GM12892 (cell line): ENCODE measurements at regions not wholly inside any gene's neighbourhood (a gene's known extent, or its start where the extent isn't known, plus 50 kb on each side); places are given as distances from the start of the nearest gene placed in this dataset.
"Not testable (repeated sequence)": the region's sequence is repeated elsewhere in the genome, so short reads cannot be mapped to it uniquely, and the experiment has no call there.

Source experiments
- DNase-seq: peaks from one replicate; pipeline ENCODE4 v3.0.0; 2011; ENCODE audit not compliant: insufficient read length
- FAIRE-seq: peaks from 2 replicates; lab custom pipeline; 2011; peaks lifted over from hg19 to GRCh38; lab: Jason Lieb, UNC
- POLR2A ChIP-seq: IDR thresholded peaks from 2 replicates; pipeline ENCODE4 v1.6.1; 2011; ENCODE audit warnings: low read depth, low read length, control low read depth
- POLR2AphosphoS5 ChIP-seq: IDR thresholded peaks from 2 replicates; pipeline ENCODE4 v1.6.1; 2011; ENCODE audit warnings: low read depth, low read length, control low read depth
- TAF1 ChIP-seq: IDR thresholded peaks from 2 replicates; pipeline ENCODE4 v1.6.1; 2011; ENCODE audit warnings: low read depth, mild to moderate bottlenecking, control low read depth, low read length, borderline replicate concordance

- FAIRE-seq, result no peak
- TF ChIP-seq POLR2A (no peak), TAF1 (no peak), POLR2AphosphoS5 (no peak)
- no peak for DNase-seq
Observed at GRCh38 chr2:142425551-142425950, 294.7 kb upstream of the LRP1B start.

DNA sequence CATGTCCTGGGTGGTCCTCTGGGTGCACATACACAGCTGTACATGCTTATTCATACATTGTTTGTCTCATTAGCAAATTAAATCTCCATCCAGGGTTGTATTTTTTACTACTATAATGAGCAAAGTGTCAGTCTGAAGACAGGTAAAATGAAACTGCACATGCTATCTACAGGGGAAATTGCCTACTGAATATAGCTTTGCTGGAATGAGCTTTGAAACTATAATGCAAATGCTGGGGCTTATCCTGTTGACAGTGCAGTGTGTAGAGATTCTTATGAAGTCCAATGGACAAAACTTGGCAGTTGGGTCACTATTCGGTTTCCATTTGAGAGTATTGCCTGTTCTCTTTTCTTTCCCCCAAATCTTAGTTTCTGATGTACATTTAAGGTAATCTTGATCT lies 292.8 kb upstream of the LRP1B start:
- DNase-seq, result no peak
- TF ChIP-seq POLR2AphosphoS5 (no peak), TAF1 (no peak), POLR2A (no peak)
- no peak for FAIRE-seq

DNA sequence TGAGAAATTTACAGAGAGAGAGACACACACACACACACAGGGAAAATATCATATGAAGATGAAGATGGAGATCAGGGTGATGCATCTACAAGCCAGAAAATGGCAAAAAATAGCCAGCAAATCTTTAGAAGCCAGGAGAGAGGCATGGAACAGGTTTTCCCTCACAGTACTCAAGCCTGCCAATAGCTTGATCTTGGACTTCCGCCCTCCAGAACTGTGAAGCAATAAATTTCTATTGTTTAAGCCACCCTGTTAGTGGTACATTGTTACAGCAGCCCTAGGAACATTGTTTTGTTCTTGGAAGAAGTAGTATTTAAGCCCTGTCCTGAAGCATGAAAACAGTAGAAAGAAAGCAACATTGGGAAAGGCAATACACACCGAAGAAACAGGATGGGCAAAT lies 292.0 kb upstream of the LRP1B start:
- FAIRE-seq (no peak), DNase-seq (no peak)
- TF ChIP-seq TAF1, result no peak
- no peak for TF ChIP-seq POLR2A
- TF ChIP-seq POLR2AphosphoS5, result no peak

DNA sequence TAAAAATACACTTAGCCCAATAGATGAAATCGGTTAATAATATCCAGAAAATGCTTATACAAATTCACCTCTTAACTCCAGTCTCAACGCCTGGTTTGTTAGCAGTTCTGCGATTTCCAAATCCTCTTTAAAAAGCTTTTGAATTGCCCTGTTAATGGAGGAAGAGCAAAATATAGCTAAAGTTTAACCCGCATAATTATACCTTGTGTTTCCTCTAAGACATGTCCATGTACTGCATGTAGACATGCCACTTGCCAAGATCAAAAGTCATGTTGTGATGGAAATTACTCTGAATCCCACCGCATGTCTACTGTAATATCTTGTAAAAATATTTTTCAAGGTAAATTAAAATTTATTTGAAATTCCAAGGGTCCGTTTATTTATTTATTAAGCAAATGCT lies 291.2 kb upstream of the LRP1B start:
- TF ChIP-seq TAF1, result no peak
- TF ChIP-seq POLR2AphosphoS5, result no peak
- no peak for TF ChIP-seq POLR2A
- no peak for DNase-seq
- no peak for FAIRE-seq

DNA sequence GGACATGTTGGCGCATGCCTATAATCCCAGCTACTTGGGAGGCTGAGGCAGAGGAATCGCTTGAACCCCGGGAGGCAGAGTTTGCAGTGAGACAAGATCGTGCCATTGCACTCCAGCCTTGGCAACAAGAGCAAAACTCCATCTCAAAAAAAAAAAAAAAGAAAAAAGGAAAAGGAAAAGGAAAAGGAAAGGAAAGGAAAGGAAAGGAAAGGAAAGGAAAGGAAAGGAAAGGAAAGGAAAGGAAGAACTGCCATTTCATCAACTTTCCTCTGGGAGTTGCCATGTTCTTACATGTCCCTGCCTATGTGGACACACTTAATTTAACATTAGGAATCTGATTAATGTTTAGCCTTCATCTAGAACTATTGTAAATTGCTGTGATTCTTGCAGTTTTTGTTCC lies 287.9 kb upstream of the LRP1B start:
- FAIRE-seq, DNase-seq: not testable (repeated sequence)

DNA sequence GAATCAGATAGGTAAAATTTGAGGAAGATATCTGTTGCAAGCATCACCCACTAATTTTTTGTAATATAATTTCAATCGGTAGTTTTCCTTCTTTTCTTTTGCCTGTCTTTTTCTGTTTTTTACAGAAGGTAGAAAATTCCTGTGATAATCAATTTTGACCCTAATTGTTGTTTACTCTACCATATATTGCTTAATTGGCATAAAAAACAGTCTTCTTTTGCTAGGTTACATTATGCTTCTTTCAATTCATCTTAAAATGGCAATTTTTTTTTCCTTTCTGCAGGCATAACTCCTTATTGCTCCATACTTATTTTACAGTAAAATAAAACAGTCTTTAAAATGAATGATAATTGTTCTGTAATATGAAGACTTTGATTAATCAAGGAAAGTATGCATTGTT lies 286.2 kb upstream of the LRP1B start:
- TF ChIP-seq POLR2A (no peak), TAF1 (no peak), POLR2AphosphoS5 (no peak)
- no peak for DNase-seq
- FAIRE-seq, result no peak

DNA sequence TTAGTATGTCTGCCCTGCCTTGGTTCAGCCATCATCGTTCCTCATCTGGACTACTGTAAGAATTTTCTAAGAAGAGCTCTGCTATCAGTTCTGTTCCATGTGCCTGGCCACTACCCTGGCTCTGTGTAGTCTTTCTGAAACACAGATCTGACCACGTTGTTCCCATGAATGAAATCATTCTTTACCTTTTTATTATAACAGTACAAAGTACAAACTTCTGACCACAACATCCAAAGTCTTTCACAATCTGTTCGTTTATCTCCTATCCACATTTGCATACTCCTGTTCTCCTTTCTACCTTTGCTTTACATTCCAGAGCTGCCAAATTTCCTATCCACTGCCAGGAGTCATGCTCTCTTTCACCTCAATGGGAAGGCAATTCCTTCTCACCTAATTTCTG lies 284.6 kb upstream of the LRP1B start:
- no peak for DNase-seq
- no peak for FAIRE-seq
- TF ChIP-seq POLR2AphosphoS5 (no peak), POLR2A (no peak), TAF1 (no peak)

DNA sequence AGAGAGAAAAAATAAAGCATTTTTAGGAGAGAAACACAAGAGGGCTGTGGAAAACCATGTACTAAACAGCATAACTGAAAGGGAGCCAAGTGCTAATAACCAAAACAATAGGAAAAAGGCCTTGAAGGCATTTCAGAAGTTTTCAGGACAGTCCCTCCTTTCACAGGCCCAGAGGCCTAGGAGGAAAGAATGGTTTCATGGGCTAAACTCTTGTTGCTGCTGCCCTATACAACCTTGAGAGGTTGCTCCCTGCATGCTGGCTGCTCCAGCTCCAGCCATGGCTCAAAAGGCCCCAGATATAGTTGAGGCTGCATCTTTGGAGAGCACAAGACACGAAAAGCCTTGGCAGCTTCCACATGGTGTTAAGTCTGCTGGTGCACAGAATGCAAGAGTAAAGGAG lies 267.4 kb upstream of the LRP1B start:
- TF ChIP-seq TAF1 (no peak), POLR2AphosphoS5 (no peak), POLR2A (no peak)
- DNase-seq (no peak), FAIRE-seq (no peak)

GRCh38 chr2:142395291-142395690 lies 264.5 kb upstream of the LRP1B start:
- TF ChIP-seq POLR2AphosphoS5 (no peak), POLR2A (no peak), TAF1 (no peak)
- DNase-seq (no peak), FAIRE-seq (no peak)

- DNase-seq (no peak), FAIRE-seq (no peak)
- TF ChIP-seq POLR2A, result no peak
- TF ChIP-seq POLR2AphosphoS5, result no peak
Observed at GRCh38 chr2:142380372-142380771, 249.6 kb upstream of the LRP1B start.

DNA sequence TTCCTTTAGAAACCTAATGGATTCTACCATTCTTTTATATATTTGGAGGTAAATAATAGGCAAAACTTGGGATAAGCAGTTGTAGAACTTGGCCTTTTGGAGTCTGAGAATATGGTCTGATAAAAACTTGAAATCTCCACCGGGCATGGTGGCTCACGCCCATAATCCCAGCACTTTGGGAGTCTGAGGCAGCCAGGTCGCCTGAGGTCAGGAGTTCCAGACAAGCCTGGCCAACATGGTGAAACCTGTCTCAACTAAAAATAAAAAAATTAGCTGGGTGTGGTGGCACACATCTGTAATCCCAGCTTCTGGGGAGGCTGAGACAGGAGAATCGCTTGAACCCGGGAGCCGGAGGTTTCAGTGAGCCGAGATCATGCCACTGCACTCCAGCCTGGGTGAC lies 231.3 kb upstream of the LRP1B start:
- FAIRE-seq, DNase-seq: not testable (repeated sequence)

GRCh38 chr2:142347751-142348150 lies 216.9 kb upstream of the LRP1B start:
- TF ChIP-seq POLR2AphosphoS5, result no peak
- FAIRE-seq, result no peak
- no peak for DNase-seq

DNA sequence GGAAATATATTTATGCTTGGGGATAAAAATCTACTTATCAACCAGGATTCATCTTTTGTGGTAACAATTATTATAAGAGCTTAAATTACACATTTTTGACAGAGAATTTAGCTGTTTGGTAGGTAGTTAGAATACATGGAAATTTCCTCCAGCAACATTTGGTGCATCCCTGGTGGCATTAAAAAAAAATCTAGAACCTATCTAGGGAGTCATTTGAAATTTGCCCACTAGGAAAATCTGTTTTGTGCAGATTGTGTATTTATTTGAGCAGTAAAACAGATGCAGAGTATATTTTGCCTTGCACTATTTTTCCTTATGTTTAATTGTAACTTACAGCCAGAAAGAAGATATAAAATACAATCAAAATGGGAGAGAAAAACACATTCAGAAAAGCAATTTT lies 208.4 kb upstream of the LRP1B start:
- DNase-seq (no peak), FAIRE-seq (no peak)
- TF ChIP-seq TAF1, result no peak
- no peak for TF ChIP-seq POLR2AphosphoS5
- no peak for TF ChIP-seq POLR2A

DNA sequence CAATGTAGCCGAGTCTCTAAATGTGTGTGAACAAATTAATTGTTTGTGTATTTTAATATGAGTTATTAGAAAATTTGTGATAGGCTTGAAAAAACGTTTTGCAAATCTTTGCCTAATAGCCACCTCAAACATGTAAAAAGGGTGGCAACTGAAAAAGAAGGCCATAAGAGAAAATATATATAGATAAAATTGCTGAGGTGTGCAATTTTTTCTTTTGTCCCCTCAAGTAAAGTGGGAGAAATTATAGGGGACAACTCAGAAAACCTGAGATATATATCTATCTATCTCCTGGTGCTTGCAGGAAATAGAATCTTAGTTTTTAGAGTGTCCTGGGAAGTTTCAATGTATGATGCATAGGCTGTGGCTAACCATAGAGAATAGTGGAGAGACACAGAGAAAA lies 201.4 kb upstream of the LRP1B start:
- FAIRE-seq (no peak), DNase-seq (no peak)
- TF ChIP-seq POLR2A, result no peak
- no peak for TF ChIP-seq POLR2AphosphoS5
- TF ChIP-seq TAF1, result no peak
